Brain microvascular endothelial cell (primary cell): ENCODE measurements at regions not wholly inside any gene's neighbourhood (a gene's known extent, or its start where the extent isn't known, plus 50 kb on each side); places are given as distances from the start of the nearest gene placed in this dataset.

Experiments
- DNase-seq: peaks from one replicate; pipeline ENCODE4 v3.0.0-alpha.2; 2020
- H3K27ac ChIP-seq: fragments of 250-450 bp; sonication (Bioruptor Pico); 2 replicates; pipeline ENCODE4 v1.5.1; 2020; ENCODE audit warnings: mild to moderate bottlenecking, moderate library complexity
- H3K27me3 ChIP-seq: fragments of 250-450 bp; sonication (Bioruptor Pico); replicated peaks from 2 replicates; pipeline ENCODE4 v1.5.1; 2020; ENCODE audit warnings: mild to moderate bottlenecking
- H3K36me3 ChIP-seq: fragments of 250-450 bp; sonication (Bioruptor Pico); replicated peaks from 2 replicates; pipeline ENCODE4 v1.5.1; 2020; ENCODE audit warnings: mild to moderate bottlenecking
- H3K4me3 ChIP-seq: 2 replicates; pipeline ENCODE4 v1.5.1; 2011; ENCODE audit warnings: low read depth, mild to moderate bottlenecking, control low read depth, low read length, moderate library complexity
- in situ Hi-C: cut with HindIII; loops from 2 replicates; pipeline ENCODE4 v1.10.0; 2017; ENCODE audit warnings: low sequenced_read_pairs, low pct_ligation_motif_present
- TF ChIP-seq, protein P1 (sequence below): IDR thresholded peaks from 2 replicates; pipeline ENCODE4 v1.5.1; 2011; ENCODE audit warnings: low read depth, mild to moderate bottlenecking, moderate library complexity, low read length, control low read depth, inconsistent platforms; ENCODE audit errors: missing control alignments

DNA sequence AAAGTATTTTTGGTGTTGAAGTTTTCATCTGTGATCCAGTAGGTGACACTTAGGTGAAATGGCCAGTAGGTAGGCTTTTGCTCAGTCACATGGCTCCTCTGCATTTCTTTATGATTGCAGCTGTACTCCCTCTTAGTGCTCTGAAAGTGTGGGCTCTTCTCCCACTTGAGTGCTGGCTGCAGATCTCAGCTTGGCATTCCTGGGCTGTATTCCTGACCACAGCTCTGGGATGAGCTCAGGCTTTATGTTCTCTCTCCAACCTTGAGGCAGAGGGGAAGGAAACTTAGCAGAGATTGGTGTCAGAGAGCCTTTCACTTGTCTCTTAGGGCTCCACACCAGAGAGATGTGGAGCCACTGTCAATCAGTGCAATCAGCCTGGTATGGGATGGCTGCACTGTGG is 254.3 kb downstream of the NDFIP2 start:
- DNase-seq, result no peak
- in situ Hi-C loops, result no loop called here
- TF ChIP-seq, protein P1, sequence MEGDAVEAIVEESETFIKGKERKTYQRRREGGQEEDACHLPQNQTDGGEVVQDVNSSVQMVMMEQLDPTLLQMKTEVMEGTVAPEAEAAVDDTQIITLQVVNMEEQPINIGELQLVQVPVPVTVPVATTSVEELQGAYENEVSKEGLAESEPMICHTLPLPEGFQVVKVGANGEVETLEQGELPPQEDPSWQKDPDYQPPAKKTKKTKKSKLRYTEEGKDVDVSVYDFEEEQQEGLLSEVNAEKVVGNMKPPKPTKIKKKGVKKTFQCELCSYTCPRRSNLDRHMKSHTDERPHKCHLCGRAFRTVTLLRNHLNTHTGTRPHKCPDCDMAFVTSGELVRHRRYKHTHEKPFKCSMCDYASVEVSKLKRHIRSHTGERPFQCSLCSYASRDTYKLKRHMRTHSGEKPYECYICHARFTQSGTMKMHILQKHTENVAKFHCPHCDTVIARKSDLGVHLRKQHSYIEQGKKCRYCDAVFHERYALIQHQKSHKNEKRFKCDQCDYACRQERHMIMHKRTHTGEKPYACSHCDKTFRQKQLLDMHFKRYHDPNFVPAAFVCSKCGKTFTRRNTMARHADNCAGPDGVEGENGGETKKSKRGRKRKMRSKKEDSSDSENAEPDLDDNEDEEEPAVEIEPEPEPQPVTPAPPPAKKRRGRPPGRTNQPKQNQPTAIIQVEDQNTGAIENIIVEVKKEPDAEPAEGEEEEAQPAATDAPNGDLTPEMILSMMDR, result no peak
- Histone ChIP-seq H3K27ac (no peak overlapping the region), H3K4me3 (no peak overlapping the region), H3K36me3 (no peaks in the 10 kb centered on the region), H3K27me3 (no peaks in the 10 kb centered on the region)

DNA sequence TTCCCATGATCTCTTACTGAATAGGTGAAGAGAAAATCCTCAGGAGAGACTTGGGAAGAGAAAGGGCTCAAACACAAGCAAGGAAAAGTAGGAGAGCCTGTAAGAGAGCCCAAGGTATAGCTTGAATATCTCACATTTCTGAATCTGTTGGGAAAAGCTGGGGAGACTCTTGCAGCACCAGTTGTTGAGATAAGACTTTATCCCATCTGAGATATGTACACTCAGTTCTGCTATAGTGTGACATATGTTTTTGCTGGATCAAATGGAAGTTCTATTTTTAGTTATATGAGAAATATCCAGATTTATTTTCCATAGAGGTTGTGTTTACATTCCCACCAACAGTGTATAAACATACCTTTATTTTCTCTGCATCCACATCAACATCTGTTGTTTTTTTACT is 246.1 kb downstream of the NDFIP2 start:
- TF ChIP-seq, protein P1, result no peak
- in situ Hi-C loops, result no loop called here
- Histone ChIP-seq H3K4me3 (no peak overlapping the region), H3K27ac (no peak overlapping the region), H3K36me3 (no peaks in the 10 kb centered on the region), H3K27me3 (no peaks in the 10 kb centered on the region)
- no peak for DNase-seq

DNA sequence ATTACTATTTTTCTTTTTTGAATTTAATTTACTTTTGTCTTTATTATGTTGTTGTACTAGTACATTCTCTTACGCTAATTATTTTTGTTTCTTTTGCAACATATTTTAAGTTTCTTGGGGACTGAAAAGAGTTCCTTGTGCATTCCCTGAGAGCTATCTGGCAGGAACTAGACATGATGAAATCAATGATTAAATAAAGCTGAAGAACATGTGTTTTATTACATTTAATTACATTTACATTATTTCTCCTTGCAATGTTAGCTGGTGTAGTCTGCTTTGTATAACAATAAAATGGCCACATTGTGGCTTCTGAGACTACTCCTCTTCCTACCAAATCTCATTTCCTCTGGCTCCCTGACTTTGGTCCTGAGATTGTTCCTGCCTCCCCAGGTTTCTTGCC is 244.9 kb downstream of the NDFIP2 start:
- Histone ChIP-seq H3K36me3 (no peaks in the 10 kb centered on the region), H3K27me3 (no peaks in the 10 kb centered on the region), H3K27ac (no peak overlapping the region), H3K4me3 (no peak overlapping the region)
- DNase-seq, result no peak
- in situ Hi-C loops, result no loop called here
- TF ChIP-seq, protein P1, result no peak

DNA sequence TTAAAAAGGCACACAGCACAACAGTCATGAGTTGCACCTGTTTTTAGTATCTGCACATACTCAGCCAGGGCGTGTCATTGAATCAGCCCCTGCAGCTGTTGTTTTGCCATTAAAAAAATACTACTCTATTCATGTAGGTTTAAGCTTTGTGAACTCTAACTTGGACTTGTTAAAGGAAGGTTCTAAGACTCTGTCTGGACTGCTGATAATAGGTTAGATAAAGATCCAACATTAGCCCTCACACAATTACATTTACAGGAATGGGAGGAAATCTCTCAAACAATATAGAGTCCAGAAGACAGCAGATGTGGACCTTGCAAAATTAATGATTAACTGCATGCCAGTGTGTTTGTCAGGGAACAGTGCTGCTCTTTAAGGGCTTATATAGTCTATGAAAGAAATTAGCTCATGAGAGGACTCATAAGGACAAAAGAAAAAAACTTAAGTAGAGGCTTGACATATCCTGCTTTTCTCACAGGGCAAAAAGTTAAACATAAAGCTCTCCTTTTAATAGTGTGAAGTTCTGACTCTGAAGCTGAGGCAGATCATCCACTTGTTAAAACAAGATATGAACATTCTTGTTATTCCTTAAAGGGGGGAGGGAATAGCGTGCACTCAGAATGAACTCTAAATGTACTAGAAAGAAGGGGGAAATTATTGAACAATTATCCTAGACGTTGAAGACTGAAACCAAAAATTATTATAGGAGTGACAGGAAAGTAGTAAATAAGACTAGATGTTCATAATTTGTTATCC is 243.6 kb downstream of the NDFIP2 start:
- TF ChIP-seq, protein P1, result no peak
- Histone ChIP-seq H3K27me3 (no peaks in the 10 kb centered on the region), H3K27ac (no peak overlapping the region), H3K36me3 (no peaks in the 10 kb centered on the region), H3K4me3 (no peak overlapping the region)
- in situ Hi-C loops, result no loop called here
- DNase-seq, result no peak

DNA sequence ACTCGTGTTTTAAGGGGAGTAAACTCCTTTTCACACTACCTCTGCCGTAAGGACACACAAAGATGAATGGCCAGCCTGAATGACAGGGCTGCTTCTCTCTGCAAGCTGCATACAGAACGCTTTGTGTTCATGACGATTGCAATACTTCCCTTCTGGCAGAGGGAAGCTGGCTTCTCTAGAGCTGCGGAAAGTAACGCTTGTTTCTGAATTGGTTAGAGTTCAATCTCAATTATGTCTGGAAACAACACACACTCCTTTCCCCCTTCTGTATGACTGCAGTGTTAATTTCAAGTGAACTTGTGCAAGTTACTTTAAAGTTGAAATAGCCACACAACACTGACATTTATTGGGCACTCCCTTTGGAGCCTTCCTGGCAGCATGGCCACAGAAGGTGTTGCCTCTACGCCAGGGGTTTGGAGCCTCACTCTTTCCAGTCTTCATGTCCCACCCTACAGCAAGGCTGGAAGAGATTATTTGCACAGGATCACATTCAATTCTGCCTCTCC is 242.6 kb downstream of the NDFIP2 start:
- in situ Hi-C loops, result no loop called here
- TF ChIP-seq, protein P1, result no peak
- Histone ChIP-seq H3K27ac (no peak overlapping the region), H3K36me3 (no peaks in the 10 kb centered on the region), H3K4me3 (no peak overlapping the region), H3K27me3 (no peaks in the 10 kb centered on the region)
- no peak for DNase-seq

DNA sequence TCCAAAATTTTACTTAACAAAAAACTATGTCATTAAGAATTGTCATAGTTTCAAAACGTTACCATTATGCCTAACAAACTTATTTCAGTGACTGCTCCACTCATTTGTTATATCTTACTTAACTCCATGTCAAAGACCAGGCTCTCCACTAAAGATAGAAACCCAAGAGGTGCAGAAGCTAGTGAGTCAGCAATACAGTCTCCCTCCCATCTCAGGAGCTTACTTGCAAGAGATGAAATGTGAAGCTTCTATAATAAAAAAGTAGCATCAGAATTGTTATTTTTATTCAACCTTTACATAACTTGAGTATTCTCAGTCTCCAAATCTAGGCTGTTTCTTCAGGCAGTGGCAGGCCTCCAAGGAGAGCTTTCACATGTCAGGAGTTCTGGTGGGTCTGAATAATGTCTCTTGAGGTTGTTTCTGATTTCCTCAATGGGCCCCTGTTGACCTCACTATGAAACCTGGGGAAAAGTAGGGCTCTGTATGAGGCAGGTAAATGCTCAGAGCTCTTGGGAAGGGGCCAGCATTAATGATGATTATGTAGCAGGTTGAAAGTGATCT is 242.0 kb downstream of the NDFIP2 start:
- Histone ChIP-seq H3K27ac (no peak overlapping the region), H3K4me3 (no peak overlapping the region), H3K36me3 (no peaks in the 10 kb centered on the region), H3K27me3 (no peaks in the 10 kb centered on the region)
- TF ChIP-seq, protein P1, result no peak
- no peak for DNase-seq
- in situ Hi-C loops, result no loop called here
